ENCODE measurements at regions not wholly inside any gene's neighbourhood (a gene's known extent, or its start where the extent isn't known, plus 50 kb on each side); places are given as distances from the start of the nearest gene placed in this dataset.

DNA sequence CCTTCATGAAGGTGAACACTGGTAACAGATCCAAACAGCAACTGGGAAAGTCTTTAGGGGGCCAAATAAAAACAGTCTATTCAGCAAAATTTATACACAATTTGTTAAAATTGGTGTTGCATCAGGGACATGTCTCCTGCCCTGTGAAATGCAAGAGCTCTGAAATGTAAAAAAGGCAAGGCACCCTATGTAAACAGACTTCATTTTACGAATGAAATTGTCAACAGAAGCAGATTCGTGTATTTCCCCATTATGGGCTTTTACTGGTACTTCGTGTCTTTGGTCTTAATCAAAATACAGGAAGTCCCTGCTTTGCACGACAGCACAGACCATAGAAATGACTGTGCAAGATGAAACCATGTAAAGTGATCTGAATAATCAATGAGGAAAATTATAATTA lies 127.3 kb upstream of the THBS1 start:
- DNase-seq (ENCODE audit: low read depth), result no peak

DNA sequence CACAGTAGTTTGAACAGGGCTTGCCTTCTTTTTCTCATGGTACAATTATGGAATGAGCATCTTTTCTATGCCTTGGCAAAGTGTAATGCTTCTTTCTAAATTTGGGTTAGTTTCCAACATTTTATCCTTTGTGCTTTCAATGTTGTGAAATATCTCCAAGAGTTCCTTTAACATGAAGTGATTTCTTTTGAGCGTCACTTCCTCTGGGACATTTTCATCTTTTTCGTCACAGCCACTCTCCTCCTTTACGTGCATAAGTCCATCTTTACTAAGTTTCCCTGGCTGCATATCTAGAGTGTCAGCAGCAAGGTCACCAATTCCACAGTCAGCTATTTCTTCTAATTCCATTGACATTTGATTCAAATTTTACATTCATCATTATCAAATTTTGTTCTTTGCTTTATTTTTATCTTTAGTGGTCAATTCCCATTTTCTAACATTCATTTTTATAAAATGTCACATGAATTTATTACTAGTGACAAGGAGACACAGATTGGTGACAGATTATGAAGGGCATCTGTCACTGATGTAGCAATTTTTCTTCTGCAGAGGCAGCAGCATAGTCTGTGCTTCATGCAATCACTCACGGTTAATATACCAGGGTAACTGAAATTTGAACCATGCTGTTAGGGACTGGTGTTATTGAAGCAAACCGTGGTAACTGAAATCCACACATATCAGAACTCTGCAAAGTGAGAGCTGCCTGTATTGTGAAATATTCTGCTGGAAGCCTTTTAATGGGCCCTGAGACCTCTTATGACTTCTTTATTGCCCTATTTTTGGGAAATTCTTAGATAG lies 126.5 kb upstream of the THBS1 start:
- no peak for DNase-seq (ENCODE audit: low read depth)

DNA sequence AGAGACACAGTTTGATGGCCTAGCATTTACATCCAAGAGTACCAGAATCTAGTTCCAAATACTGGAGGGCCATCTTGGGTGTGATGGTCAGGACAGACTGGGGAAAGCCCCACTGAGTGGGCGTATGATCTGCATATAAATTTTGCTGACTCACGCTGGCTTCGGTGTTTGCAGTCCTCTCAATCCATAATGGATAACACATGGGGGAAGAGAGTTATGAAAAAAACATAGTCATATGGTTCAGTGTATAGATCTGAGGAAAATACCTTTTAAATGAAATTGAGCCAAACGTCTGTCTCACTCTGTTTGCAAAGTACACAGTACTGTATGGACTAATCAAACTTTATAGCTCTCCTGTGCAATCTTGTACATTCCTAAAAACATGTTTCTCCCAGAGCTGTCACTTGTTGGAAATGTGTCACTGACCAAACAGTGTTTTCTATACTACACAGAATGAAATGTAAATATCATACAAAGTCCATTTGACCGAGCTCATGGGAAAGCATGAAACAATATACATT lies 125.3 kb upstream of the THBS1 start:
- no peak for DNase-seq (ENCODE audit: low read depth)

DNA sequence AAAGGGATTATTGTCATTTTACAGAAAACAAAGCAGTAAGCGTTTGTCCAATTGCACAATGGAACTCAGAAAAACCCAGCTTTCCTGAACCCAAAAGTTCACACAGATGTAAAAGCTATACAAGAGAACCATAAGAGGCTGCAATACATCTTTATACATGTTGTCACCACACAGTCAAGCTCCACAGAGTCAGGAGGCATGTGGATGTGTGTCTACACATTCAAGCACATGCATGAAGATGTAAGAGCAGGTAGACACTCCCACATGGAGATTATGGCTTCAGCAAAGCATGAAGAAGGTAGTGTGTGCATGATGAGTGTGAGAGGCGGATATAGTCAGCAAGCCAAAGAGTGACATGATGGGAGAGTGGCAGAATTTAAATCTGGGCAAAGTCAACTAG lies 124.7 kb upstream of the THBS1 start:
- no peak for DNase-seq (ENCODE audit: low read depth)

DNA sequence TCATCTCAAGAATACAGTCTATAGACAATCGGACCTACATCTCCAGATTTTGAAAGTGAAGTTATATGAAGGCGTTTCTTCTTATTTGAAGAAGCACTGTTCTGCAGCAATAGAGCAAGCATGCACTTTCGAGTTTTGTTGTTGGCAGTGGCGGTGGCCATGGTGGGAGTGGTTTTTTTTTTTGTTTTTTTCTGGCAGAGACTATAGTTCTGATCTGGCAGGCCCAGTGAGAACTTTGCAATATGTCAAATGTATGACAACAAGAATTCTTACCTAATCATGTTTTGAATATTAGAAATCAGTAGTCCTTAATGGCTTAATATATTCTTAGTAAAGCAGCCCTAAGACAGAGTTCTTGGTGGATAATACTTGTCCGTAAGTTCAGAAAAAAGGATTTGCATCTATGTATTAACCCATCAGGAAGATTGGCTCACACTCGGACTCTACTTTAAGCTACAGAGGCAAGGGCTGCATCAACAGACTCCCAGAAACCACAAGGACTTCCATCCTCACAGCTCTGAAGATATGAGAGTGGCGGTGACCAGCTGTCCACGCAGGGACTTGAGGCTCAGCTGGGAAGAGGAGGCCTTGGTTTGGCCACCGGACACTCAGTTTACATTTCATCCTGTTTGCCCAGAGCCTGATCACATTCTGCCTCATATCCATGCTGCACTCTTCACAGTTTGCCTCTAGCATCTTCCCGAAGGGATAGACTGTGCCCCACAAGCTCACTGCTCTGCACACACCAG lies 124.1 kb upstream of the THBS1 start:
- DNase-seq (ENCODE audit: low read depth), result no peak

DNA sequence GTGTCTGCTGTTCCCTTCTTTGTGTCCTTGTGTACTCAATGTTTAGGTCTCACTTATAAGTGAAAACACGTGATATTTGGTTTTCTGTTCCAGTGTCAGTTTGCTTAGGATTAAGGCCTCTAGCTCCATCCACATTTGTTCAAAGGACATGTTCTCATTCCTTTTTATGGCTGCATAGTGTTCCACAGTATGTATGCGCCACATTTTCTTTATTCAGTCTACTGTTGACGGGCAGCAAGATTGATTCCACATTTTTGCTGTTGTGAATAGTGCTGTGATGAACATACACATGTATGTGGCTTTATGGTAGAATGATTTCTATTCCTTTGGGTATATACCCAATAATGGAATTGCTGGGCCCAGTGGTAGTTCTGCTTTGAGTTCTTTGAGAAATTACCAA lies 122.7 kb upstream of the THBS1 start:
- DNase-seq (ENCODE audit: low read depth), result no peak

DNA sequence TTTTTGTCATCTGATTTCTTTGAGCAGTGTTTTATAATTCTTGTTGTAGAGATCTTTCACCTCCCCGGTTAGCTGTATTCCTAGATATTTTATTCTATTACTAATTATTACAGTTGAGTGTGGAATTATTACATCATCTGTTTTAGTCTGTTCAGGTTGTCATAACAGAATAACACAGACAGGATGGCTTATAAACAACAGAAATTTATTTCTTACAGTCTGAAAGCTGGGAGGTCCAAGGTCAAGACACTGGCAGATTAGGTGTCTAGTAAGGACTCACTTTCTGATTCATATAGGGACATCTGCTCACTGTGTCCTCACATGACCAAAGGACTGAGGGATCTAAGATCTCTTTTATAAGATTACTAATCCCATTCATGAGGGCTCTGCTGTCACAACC lies 121.3 kb upstream of the THBS1 start:
- DNase-seq (ENCODE audit: low read depth), result no peak

DNA sequence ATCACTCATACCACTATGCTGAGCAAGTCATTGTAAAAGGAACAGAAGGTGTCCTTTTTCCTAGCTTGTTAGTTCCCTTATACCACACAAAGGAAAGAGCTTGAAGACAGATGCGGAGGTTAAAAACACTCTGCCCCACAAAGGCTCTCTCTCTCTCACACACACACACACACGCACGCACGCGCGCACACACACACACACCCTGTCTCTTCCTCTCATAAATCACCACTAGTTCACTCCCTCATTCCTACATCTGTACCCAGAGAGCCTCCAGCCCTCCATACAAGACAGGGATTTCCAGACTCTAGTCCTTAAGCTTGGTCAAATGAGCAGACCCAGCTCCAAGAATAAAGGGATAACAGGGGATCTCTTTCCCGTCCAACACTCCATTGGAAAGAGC lies 120.1 kb upstream of the THBS1 start:
- DNase-seq (ENCODE audit: low read depth), result no peak

DNA sequence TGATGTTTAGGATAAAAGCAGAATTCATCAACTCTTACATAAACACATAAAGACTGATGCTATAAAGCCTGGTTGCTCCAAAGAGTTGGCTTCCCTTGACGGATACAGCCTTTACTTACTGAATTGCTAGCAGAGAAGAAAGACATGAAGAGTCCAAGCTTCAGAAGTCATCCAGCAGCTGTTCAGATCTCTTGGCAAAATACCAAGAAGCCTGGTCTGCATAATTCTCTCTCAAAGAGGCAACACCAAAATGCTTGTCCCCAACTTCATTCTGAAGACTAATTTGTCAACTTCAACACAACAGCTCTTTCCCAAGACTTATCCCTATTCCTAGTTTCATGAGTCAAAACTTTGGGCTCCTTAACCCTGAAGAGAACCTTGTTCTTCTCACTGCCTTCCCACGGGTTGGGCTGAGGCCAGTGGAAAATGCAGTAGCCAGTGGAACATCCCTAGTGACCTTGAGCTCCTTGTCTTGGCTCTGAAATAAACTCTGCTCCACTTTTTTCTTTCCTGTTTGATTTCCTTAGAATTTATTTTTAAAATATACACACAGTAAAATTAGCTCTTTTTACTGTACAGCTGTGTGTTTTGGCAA lies 119.2 kb upstream of the THBS1 start:
- DNase-seq (ENCODE audit: low read depth), result no peak

DNA sequence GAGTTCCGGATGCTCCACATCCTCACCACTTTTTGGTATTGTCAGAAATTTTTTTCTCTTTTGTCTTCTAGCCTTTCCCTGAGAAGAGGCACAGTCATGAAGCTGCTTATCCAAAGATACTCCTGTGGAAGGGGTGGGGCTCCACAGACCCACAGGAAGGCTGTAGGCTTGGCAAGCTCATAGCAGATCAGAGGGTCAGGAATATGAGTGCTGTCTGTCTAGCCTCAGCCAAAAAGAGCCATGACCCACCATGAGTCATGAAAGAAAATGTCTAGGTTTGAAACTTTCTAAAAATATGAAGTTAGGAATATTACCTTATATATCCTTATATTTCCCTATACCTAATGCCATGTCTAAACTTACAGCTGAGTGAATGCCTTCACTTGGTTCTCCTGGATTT lies 118.2 kb upstream of the THBS1 start:
- DNase-seq (ENCODE audit: low read depth), result no peak

DNA sequence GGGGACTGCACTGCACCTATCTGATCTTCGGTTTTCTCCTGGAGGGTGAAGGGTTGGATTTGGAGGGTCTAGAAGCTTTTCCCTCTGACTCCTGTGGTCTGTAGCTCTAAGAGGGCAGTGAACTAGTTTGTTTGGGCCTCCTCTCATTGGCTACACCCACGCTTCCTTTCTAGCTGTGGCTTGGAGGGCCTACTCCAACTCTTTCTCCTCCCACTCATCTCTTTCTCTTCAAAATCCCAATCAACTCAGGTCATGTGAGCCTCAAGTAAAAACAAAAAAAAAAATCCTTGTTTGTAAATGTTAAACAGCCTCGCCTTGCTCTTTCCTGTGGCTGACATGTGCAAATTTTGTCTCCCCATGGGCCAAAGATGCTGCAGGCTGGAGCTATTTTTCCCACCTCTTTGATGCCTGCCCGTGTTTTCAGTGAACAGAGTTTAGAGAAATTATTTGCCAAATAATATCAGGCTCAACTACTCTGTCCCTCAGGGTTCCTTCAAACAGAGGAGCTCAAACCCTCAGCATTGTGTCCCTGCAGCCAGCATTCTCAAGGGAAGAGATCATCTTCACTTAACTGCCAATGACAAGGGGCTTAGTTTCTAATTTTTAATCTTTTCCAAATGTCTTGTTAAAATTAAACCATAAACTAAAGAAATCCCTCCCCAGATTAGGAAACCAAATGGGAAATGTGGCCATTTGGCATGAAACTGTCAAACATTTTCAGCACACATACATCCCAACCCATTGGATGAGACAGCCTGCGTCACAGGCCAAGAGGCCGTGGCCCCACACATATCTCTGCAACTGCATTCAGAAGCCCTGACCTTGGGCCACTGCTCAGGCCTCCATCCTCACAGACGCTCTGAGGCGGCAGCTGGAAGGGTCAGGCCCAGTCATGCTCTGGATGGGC lies 114.8 kb upstream of the THBS1 start:
- DNase-seq (ENCODE audit: low read depth), result no peak

DNA sequence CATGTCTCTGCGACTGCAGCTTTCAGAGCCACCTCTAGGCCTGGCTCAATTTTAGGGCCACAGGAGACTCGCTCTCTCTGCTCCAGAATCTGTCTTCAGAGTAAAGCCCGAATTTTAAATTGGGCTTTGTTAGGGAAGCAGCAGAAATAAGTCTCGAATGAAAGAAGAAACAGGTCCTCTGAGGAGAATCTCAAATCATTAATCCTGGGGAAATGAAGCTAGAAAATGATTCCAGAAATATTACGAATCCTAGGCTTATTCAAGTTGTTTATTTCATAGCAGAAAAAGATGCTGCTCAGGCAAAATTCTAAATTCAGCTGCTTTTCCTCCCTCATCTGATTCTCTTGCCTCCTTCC lies 114.2 kb upstream of the THBS1 start:
- DNase-seq (ENCODE audit: low read depth), result no peak

DNA sequence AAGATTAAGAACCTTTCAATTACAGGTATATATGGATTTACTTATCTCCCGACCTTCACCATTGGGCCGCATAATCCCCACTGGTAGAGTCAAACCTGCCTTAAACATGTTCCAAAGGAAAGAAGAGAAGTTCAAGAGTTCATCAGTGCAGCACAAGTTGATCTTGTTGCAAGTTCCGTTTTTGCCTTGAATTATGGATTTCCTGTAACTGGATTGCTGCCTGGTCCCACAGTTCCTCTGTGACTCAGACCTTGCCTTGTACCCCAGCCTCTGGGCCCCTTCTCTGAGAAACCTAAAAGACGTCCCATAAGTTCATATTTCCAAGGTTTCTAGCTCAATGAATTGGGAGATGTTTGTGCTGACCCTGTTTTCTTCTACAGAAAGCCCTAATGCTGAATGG lies 112.5 kb upstream of the THBS1 start:
- DNase-seq (ENCODE audit: low read depth), result no peak

DNA sequence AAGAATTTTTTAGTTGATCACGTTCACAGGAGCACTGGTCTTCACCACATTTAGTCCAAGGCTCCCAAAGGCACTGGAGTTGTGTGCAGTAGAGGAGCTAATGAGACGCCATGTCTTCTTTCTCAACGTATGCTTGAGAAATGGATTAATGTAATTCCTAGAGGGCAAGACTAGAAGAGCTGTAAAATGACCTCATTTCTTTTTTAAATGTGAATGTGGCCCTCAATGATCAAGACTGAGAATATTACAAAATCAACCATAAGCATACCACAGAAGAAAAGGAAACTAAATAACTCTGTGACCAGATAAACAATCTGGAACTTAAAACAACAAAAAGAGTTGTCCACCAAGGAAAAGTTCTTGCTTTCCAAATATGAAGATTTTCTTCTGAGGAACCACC lies 112.1 kb upstream of the THBS1 start:
- DNase-seq (ENCODE audit: low read depth), result no peak

DNA sequence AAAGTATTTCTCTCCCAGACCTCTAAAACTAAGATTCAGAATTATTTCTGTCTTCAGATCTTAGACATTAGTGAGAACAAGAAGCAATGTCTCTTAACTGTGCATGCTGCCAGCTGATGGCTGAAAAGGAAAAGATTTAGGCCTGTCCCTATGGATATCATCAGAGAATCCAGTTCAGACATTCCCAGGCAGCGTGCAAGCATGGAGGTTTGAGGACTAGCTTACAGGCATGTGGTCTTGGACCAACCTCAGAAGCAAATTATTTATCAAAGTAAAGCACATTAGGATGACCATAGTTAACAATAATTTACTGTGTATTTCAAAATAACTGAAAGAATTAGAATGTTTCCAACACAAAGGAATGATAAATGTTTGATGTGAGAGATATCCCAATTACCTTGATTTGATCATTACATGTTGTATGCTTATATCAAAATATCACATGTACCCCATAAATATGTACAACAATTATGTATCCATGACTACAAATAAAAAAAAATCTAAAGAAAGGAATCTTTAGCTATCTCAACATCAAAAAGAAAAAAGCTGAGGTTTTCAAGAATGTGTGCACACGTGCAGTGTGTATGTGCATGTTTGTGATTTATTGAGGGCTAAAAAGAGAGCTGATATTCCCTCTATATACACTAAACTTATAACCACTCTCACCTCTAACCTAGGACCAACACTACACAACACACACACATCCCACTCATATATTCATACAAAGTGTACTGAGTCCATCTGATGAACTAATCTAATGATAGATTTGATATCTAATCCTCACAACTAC lies 108.9 kb upstream of the THBS1 start:
- DNase-seq (ENCODE audit: low read depth), result no peak

DNA sequence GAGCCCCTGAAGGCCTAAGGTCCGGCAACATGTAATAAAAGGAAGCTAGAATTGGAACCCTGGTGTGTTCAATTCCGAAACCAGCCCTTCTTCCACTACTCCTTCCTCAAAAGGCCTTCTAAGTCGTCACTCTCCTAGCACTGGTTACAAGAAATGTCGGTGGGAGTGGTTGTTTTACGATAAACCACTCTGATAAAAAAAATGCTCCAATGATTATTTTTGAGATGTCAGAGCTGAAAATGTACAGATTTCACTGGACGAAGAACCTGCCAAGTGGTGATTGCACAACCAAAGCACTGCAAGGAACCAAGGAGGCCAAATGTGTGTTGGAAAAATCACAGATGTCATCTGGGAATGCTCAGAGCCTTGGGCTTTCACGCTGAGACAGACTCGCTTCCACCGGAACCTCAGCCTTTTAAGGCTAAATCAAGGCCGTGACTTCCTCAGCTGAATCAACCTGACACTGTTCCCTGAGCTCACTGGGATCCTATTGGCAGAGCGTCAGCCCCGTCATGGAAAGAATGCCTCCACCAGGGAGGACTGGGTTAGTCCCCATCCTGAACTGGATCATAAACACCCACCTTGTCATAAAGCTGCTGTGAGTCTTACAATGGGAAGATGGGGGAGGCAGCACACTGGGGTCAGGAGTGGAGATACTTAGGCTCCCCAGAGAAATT lies 108.1 kb upstream of the THBS1 start:
- DNase-seq (ENCODE audit: low read depth), result no peak

DNA sequence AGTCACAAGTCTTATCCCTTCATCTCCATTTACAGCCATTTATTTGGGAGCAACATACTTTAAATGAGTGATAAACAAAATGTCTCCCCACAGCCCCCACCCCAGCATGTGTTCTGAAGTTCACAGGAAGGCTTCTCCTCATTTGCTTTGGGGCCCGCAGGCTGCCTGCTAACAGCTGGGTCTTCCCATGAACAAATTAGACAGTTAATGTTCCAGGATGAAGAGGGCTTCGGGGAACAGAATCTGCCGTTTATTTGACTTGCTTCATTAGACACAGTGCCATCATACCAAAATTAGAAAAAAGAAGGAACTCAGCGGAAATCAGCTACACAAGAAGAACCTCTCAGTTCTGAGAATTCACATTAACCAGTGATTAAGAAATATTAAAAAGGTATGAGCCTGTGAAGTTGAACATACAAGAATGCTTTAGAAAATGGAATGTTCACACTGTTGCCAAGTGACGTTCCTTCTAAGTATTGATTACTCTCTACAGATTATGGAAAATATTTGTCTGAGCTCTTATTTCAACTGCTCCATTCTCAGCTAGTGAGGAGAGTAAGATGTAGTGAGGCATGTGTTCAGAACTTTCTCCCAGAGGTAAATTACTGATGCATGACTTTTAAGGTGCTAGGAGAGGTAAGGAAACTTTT lies 107.5 kb upstream of the THBS1 start:
- no peak for DNase-seq (ENCODE audit: low read depth)

DNA sequence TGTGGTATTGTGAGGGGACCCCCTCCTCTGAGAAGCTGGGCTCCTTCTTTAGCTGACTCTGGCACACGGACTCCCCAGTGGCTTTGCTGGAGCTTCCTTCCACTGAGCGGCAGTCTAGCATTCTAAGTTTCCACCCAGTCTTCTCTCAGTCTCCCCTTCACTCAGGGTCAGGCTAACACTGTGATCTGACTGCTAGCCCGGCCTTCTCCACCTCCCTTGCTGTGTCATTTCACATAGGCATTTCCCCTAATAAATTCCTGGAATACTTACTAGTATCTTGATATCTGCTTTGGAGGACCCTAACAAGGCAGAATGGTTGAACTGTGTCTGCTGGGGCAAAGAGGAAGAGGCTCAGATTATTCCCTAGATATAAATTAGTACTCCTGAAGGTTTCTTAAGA lies 106.2 kb upstream of the THBS1 start:
- DNase-seq (ENCODE audit: low read depth), result no peak

DNA sequence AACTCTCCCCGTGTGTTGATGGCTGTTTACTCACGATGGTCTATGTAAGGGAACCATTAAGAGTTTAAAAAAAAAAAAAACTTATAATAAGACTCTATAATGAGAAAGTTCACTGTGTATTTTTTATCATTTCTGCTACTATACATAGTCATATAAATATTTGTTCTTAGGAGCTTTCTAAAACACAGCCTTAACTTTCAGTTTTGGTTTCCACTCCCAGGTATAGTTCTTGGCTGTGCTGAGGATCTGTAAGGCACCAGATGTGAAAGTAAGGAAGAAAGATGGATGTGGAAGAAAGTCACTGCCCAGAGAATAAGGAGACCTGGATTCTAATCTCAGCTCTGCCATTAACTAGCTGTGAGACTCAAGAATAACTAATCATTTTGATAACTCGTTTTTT lies 101.9 kb upstream of the THBS1 start:
- no peak for DNase-seq (ENCODE audit: low read depth)

DNA sequence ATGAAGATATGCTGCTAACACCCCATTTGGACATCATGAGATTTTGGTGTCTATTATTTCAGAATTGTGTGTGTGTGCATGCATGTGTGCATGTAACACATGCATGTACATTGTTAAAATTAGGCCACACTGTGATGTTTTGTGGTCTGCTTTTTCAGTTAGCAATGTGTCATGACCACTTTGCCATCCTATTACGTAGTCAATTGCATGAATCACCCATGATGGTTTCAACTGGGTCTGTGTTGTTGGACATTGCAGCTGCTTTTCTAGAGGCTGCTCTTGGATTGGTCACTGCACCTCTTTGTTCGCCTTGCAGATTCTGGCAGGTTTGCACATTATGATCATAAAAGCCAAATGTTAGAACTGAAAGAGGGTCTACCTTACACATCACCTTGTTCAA lies 101.0 kb upstream of the THBS1 start:
- no peak for DNase-seq (ENCODE audit: low read depth)
